Peyer's patch (tissue), 4 donors: ENCODE measurements at regions not wholly inside any gene's neighbourhood (a gene's known extent, or its start where the extent isn't known, plus 50 kb on each side); places are given as distances from the start of the nearest gene placed in this dataset.

Experiments used
- POLR2A ChIP-seq, 2 donors: fragments of 450-650 bp; IDR thresholded peaks; one replicate each; pipeline ENCODE4 v1.5.1; 2017; ENCODE audit warnings: antibody characterized with exemption in 2 of 2, mild to moderate bottlenecking in 2 of 2, moderate library complexity in 2 of 2
- TF ChIP-seq, protein P1 (sequence below), 6 experiments: fragments of 450-650 bp in 4 of 6; fragments of 200-600 bp in 2 of 6; sonication (generic) in 1 of 6; IDR thresholded peaks; one replicate each; pipeline ENCODE4 v1.5.1; 2017 to 2019; ENCODE audit warnings: antibody characterized with exemption in 6 of 6, mild to moderate bottlenecking in 3 of 6, moderate library complexity in 1 of 6

DNA sequence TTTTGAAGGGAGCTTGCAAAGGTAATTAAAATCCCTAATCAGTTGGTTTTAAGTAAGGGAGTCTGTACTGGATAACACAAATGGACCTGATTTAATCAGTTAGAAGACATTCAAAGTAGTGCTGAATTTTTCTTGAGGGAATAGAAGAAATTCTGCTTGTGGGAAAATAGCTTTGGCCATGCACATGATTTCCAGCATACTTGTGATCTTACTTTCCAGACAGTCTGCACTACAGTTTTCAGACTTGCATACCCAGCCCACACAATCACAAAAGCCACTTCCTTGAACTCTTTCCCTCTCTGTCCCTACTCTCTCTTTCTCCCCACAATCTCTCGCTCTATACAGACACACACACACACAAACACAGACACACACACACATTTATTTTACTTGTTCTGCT lies 852.1 kb downstream of the PLA2G4A start:
- TF ChIP-seq, protein P1, sequence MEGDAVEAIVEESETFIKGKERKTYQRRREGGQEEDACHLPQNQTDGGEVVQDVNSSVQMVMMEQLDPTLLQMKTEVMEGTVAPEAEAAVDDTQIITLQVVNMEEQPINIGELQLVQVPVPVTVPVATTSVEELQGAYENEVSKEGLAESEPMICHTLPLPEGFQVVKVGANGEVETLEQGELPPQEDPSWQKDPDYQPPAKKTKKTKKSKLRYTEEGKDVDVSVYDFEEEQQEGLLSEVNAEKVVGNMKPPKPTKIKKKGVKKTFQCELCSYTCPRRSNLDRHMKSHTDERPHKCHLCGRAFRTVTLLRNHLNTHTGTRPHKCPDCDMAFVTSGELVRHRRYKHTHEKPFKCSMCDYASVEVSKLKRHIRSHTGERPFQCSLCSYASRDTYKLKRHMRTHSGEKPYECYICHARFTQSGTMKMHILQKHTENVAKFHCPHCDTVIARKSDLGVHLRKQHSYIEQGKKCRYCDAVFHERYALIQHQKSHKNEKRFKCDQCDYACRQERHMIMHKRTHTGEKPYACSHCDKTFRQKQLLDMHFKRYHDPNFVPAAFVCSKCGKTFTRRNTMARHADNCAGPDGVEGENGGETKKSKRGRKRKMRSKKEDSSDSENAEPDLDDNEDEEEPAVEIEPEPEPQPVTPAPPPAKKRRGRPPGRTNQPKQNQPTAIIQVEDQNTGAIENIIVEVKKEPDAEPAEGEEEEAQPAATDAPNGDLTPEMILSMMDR (IDR thresholded peaks at IDR 0.05) = no peak
- no peak for TF ChIP-seq POLR2A (IDR thresholded peaks at IDR 0.05)
